ENCODE measurements at regions not wholly inside any gene's neighbourhood (a gene's known extent, or its start where the extent isn't known, plus 50 kb on each side); places are given as distances from the start of the nearest gene placed in this dataset.

- TF ChIP-seq POLR2A (IDR thresholded peaks at IDR 0.05; ENCODE audit: low read depth, low read length) (no peak), TAF1 (IDR thresholded peaks at IDR 0.05; ENCODE audit: borderline replicate concordance, low read depth, low read length) (no peak), POLR2AphosphoS5 (IDR thresholded peaks at IDR 0.05; ENCODE audit: low read depth, low read length) (no peak)
Observed at GRCh38 chr10:44755481-44755880, 155.7 kb upstream of the TMEM72 start.
